ENCODE measurements at regions not wholly inside any gene's neighbourhood (a gene's known extent, or its start where the extent isn't known, plus 50 kb on each side); places are given as distances from the start of the nearest gene placed in this dataset.

- intact Hi-C loops (cut with micrococcal nuclease) (no loop called here), dilution Hi-C loops (cut with MboI; ENCODE audit: extremely low pct_ligation_motif_present, low sequenced_read_pairs) (no loop called here)
- Histone ChIP-seq H3K4me1 (ENCODE audit: control insufficient read depth, extremely low read depth, insufficient read depth, low read length) (no peaks in the 10 kb centered on the region), H3K79me2 (ENCODE audit: control insufficient read depth, insufficient read depth, low read length) (no peaks in the 10 kb centered on the region), H4K20me1 (replicated peaks; ENCODE audit: control insufficient read depth, extremely low read depth, insufficient read depth, low read length) (no peaks in the 10 kb centered on the region), H3K9ac (replicated peaks; ENCODE audit: extremely low read depth, insufficient read depth, low read length) (no peak overlapping the region), H3K9me1 (replicated peaks; ENCODE audit: control insufficient read depth, extremely low read depth, insufficient read depth, low read length) (no peaks in the 10 kb centered on the region), H3K4me3 (replicated peaks in 1 of 3; ENCODE audit: insufficient read depth in 1 of 3, low read depth in 1 of 3, low read length in 3 of 3) (no peak overlapping the region), H3K4me2 (ENCODE audit: insufficient read depth, low read length) (no peak overlapping the region), H3K36me3 (ENCODE audit: control insufficient read depth in 2 of 2, extremely low read depth in 1 of 2, insufficient read depth in 2 of 2, low read length in 2 of 2) (no peaks in the 10 kb centered on the region), H2AFZ (ENCODE audit: low read depth, low read length) (no peak overlapping the region), H3K27ac (ENCODE audit: insufficient read depth, low read depth, low read length) (no peak overlapping the region), H3K9me3 (replicated peaks; ENCODE audit: control insufficient read depth, insufficient read depth, low read length) (no peaks in the 10 kb centered on the region), H3K27me3 (ENCODE audit: control insufficient read depth in 2 of 2, insufficient read depth in 2 of 2, low read length in 2 of 2) (peaks cover 2 to 6% of the 10 kb centered on the region in 2 experiments)
- CTCF ChIA-PET, result interaction anchor here (1.0 to 2.0 kb wide), 2 partner anchors 11 to 66 kb away, joined by 3 to 9 read pairs; no protein-coding TSS in a partner anchor
- TF ChIP-seq EZH2 (IDR thresholded peaks at IDR 0.05; ENCODE audit: borderline replicate concordance, low read depth, low read length, severe bottlenecking) (no peak), CTCF (IDR thresholded peaks at IDR 0.05; ENCODE audit: extremely low read depth in 1 of 2, insufficient read depth in 1 of 2, low read depth in 1 of 2, low read length in 2 of 2) (no peak), MAX (IDR thresholded peaks at IDR 0.05; ENCODE audit: insufficient read depth, insufficient read length) (no peak), POLR2A (IDR thresholded peaks at IDR 0.05; ENCODE audit: low read depth, low read length) (no peak), MYC (IDR thresholded peaks at IDR 0.05; ENCODE audit: low read depth, low read length) (no peak), POLR2AphosphoS5 (IDR thresholded peaks at IDR 0.05; ENCODE audit: insufficient read depth, low read depth, low read length) (no peak), FOS (IDR thresholded peaks at IDR 0.05; ENCODE audit: borderline replicate concordance, insufficient read depth, low read length) (no peak), GATA2 (IDR thresholded peaks at IDR 0.05; ENCODE audit: insufficient read depth, insufficient read length, low read depth, low read length) (no peak), JUN (IDR thresholded peaks at IDR 0.05; ENCODE audit: borderline replicate concordance, insufficient read depth, insufficient read length, low read depth) (no peak)
- FAIRE-seq (no peak), DNase-seq (ENCODE audit: low read depth, low spot score) (no peak)
- POLR2A ChIA-PET, result no interaction called here
- no TSS peak for BruUV-seq (replicated peaks)
Observed at GRCh38 chr6:132974122-132974521, 159.8 kb downstream of the RPS12 start.

Measured in endothelial cell of umbilical vein (primary cell).